Vagina (tissue), 2 donors: ENCODE measurements at regions not wholly inside any gene's neighbourhood (a gene's known extent, or its start where the extent isn't known, plus 50 kb on each side); places are given as distances from the start of the nearest gene placed in this dataset.

ENCODE experiments used
- DNase-seq, 2 donors: peaks; one replicate each; pipeline ENCODE4 v3.0.0-alpha.2; 2017; ENCODE audit errors: extremely low spot score in 2 of 2
- H3K27ac ChIP-seq: fragments of 200-600 bp; sonication (generic); one replicate; pipeline ENCODE4 v1.5.1; 2019
- H3K27me3 ChIP-seq: fragments of 200-600 bp; sonication (generic); one replicate; pipeline ENCODE4 v1.5.1; 2019
- H3K36me3 ChIP-seq, 2 donors: fragments of 200-600 bp; sonication (generic); one replicate each; pipeline ENCODE4 v1.5.1; 2017 to 2019
- H3K4me1 ChIP-seq: fragments of 200-600 bp; sonication (generic); one replicate; pipeline ENCODE4 v1.5.1; 2019
- H3K4me3 ChIP-seq, 2 donors: fragments of 200-600 bp; sonication (generic); 1 replicate in 1 of 2; 2 replicates in 1 of 2; pipeline ENCODE4 v1.5.1; 2016 to 2019
- H3K9me3 ChIP-seq: fragments of 200-600 bp; sonication (generic); one replicate; pipeline ENCODE4 v1.5.1; 2019
- CTCF ChIP-seq, 3 experiments: fragments of 450-650 bp in 2 of 3; fragments of 200-600 bp in 1 of 3; sonication (generic) in 1 of 3; IDR thresholded peaks; one replicate each; pipeline ENCODE4 v1.5.1; 2017 to 2019; ENCODE audit warnings: antibody characterized with exemption in 3 of 3, mild to moderate bottlenecking in 2 of 3, moderate library complexity in 2 of 3
- POLR2A ChIP-seq, 2 donors: fragments of 450-650 bp; IDR thresholded peaks; one replicate each; pipeline ENCODE4 v1.6.1; 2017; ENCODE audit warnings: antibody characterized with exemption in 2 of 2, mild to moderate bottlenecking in 2 of 2, moderate library complexity in 2 of 2
- POLR2AphosphoS5 ChIP-seq, 2 donors: sonication (generic); formaldehyde crosslinking; IDR thresholded peaks; one replicate each; pipeline ENCODE4 v1.9.0; 2017; ENCODE audit warnings: antibody characterized with exemption in 2 of 2, mild to moderate bottlenecking in 2 of 2, low read depth in 1 of 2; ENCODE audit not compliant: insufficient read depth in 1 of 2
- intact Hi-C: fragments of 100-400 bp; cut with DNase I; formaldehyde crosslinking; loops from one replicate; pipeline ENCODE4 v1.15.1; 2023

- H3K4me3 ChIP-seq = no peak overlapping the region
- TF ChIP-seq CTCF (IDR thresholded peaks at IDR 0.05) (no peak), POLR2AphosphoS5 (IDR thresholded peaks at IDR 0.05; ENCODE audit: insufficient read depth in 1 of 2, low read depth in 1 of 2) (no peak), POLR2A (IDR thresholded peaks at IDR 0.05) (no peak)
- intact Hi-C loops = no loop called here
- DNase-seq = no peak
- no peaks in the 10 kb centered on the region for H3K4me1 ChIP-seq
- no peaks in the 10 kb centered on the region for H3K27me3 ChIP-seq
- H3K9me3 ChIP-seq = no peaks in the 10 kb centered on the region
- H3K36me3 ChIP-seq = no peaks in the 10 kb centered on the region
- H3K27ac ChIP-seq = no peak overlapping the region
Observed at GRCh38 chr11:98564233-98564632, 456.5 kb upstream of the CNTN5 start.

GRCh38 chr11:98564881-98565280 lies 455.9 kb upstream of the CNTN5 start:
- no peak for TF ChIP-seq POLR2AphosphoS5 (IDR thresholded peaks at IDR 0.05; ENCODE audit: insufficient read depth in 1 of 2, low read depth in 1 of 2)
- no peak for TF ChIP-seq POLR2A (IDR thresholded peaks at IDR 0.05)
- TF ChIP-seq CTCF (IDR thresholded peaks at IDR 0.05) = no peak
- no peak for DNase-seq
- no peaks in the 10 kb centered on the region for H3K27me3 ChIP-seq

GRCh38 chr11:98565311-98565710 lies 455.4 kb upstream of the CNTN5 start:
- Histone ChIP-seq H3K4me3 (no peak overlapping the region), H3K27me3 (no peaks in the 10 kb centered on the region), H3K27ac (no peak overlapping the region), H3K36me3 (no peaks in the 10 kb centered on the region), H3K9me3 (no peaks in the 10 kb centered on the region), H3K4me1 (no peaks in the 10 kb centered on the region)
- no peak for DNase-seq
- TF ChIP-seq CTCF (IDR thresholded peaks at IDR 0.05) = no peak
- no peak for TF ChIP-seq POLR2A (IDR thresholded peaks at IDR 0.05)
- no peak for TF ChIP-seq POLR2AphosphoS5 (IDR thresholded peaks at IDR 0.05; ENCODE audit: insufficient read depth in 1 of 2, low read depth in 1 of 2)
- intact Hi-C loops = no loop called here

More at GRCh38 chr11:98564881-98565280, 455.9 kb upstream of the CNTN5 start:
- H3K4me1 ChIP-seq = no peaks in the 10 kb centered on the region
- intact Hi-C loops = no loop called here
- H3K36me3 ChIP-seq = no peaks in the 10 kb centered on the region
- H3K27ac ChIP-seq = no peak overlapping the region
- no peaks in the 10 kb centered on the region for H3K9me3 ChIP-seq
- H3K4me3 ChIP-seq = no peak overlapping the region

- Histone ChIP-seq H3K27ac (no peak overlapping the region), H3K9me3 (no peaks in the 10 kb centered on the region), H3K4me1 (no peaks in the 10 kb centered on the region), H3K36me3 (no peaks in the 10 kb centered on the region), H3K4me3 (no peak overlapping the region), H3K27me3 (no peaks in the 10 kb centered on the region)
- TF ChIP-seq POLR2A (IDR thresholded peaks at IDR 0.05) = no peak
- no peak for TF ChIP-seq POLR2AphosphoS5 (IDR thresholded peaks at IDR 0.05; ENCODE audit: insufficient read depth in 1 of 2, low read depth in 1 of 2)
- TF ChIP-seq CTCF (IDR thresholded peaks at IDR 0.05) = no peak
- no peak for DNase-seq
- intact Hi-C loops = no loop called here
Observed at GRCh38 chr11:98566978-98567377, 453.8 kb upstream of the CNTN5 start.

- Histone ChIP-seq H3K27ac (no peak overlapping the region), H3K27me3 (no peaks in the 10 kb centered on the region), H3K36me3 (no peaks in the 10 kb centered on the region), H3K9me3 (no peaks in the 10 kb centered on the region), H3K4me3 (no peak overlapping the region), H3K4me1 (no peaks in the 10 kb centered on the region)
- intact Hi-C loops = no loop called here
- TF ChIP-seq CTCF (IDR thresholded peaks at IDR 0.05) (no peak), POLR2AphosphoS5 (IDR thresholded peaks at IDR 0.05; ENCODE audit: insufficient read depth in 1 of 2, low read depth in 1 of 2) (no peak), POLR2A (IDR thresholded peaks at IDR 0.05) (no peak)
- no peak for DNase-seq
Observed at GRCh38 chr11:98568013-98568412, 452.7 kb upstream of the CNTN5 start.
